ENCODE measurements at regions not wholly inside any gene's neighbourhood (a gene's known extent, or its start where the extent isn't known, plus 50 kb on each side); places are given as distances from the start of the nearest gene placed in this dataset.
A peak's percentile ranks its signal among the peaks of the same experiment; 100 is the strongest.
"Not testable (repeated sequence)": the region's sequence is repeated elsewhere in the genome, so short reads cannot be mapped to it uniquely, and the experiment has no call there.

GRCh38 chr18:33831424-33831823 lies 253.4 kb downstream of the ASXL3 start:
- H3K9me3 ChIP-seq (ENCODE audit: control insufficient read depth, low read length) = no peaks in the 10 kb centered on the region
- no peaks in the 10 kb centered on the region for H3K27me3 ChIP-seq (ENCODE audit: control insufficient read depth, insufficient read depth, low read length, poor library complexity, severe bottlenecking)
- H3K4me3 ChIP-seq (ENCODE audit: insufficient read depth, low read depth, low read length) = no peak overlapping the region
- H3K4me1 ChIP-seq (ENCODE audit: control insufficient read depth, insufficient read depth, low read length) = no peaks in the 10 kb centered on the region
- no peak overlapping the region for H3K27ac ChIP-seq (ENCODE audit: insufficient read depth, low read depth, low read length, poor library complexity, severe bottlenecking)
- no peaks in the 10 kb centered on the region for H3K36me3 ChIP-seq (ENCODE audit: control insufficient read depth, insufficient read depth, low read length)
- WGBS, 2 experiments = 22% methylated on average over 1 of the region's 1 CpG; no CpG with 5 or more reads in 1 of the 2 experiments

GRCh38 chr18:33830213-33830612 lies 252.2 kb downstream of the ASXL3 start:
- Histone ChIP-seq H3K4me1 (ENCODE audit: control insufficient read depth, insufficient read depth, low read length) (no peaks in the 10 kb centered on the region), H3K27me3 (ENCODE audit: control insufficient read depth, insufficient read depth, low read length, poor library complexity, severe bottlenecking) (no peaks in the 10 kb centered on the region), H3K27ac (ENCODE audit: insufficient read depth, low read depth, low read length, poor library complexity, severe bottlenecking) (no peak overlapping the region), H3K4me3 (ENCODE audit: insufficient read depth, low read depth, low read length) (no peak overlapping the region), H3K9me3 (ENCODE audit: control insufficient read depth, low read length) (no peaks in the 10 kb centered on the region), H3K36me3 (ENCODE audit: control insufficient read depth, insufficient read depth, low read length) (no peaks in the 10 kb centered on the region)
- 100% methylated on average over 1 of the region's 1 CpG; no CpG with 5 or more reads in 1 of the 2 experiments for WGBS, 2 experiments

- Histone ChIP-seq H3K36me3 (ENCODE audit: control insufficient read depth, insufficient read depth, low read length) (no peaks in the 10 kb centered on the region), H3K4me1 (ENCODE audit: control insufficient read depth, insufficient read depth, low read length) (no peaks in the 10 kb centered on the region), H3K4me3 (ENCODE audit: insufficient read depth, low read depth, low read length) (no peak overlapping the region), H3K27me3 (ENCODE audit: control insufficient read depth, insufficient read depth, low read length, poor library complexity, severe bottlenecking) (no peaks in the 10 kb centered on the region), H3K9me3 (ENCODE audit: control insufficient read depth, low read length) (no peaks in the 10 kb centered on the region), H3K27ac (ENCODE audit: insufficient read depth, low read depth, low read length, poor library complexity, severe bottlenecking) (no peak overlapping the region)
- 92 to 100% methylated on average over 2 of the region's 2 CpGs for WGBS, 2 experiments
These were observed 250.9 kb downstream of the ASXL3 start for GRCh38 chr18:33828949-33829348.

- Histone ChIP-seq H3K36me3 (ENCODE audit: control insufficient read depth, insufficient read depth, low read length) (no peaks in the 10 kb centered on the region), H3K27me3 (ENCODE audit: control insufficient read depth, insufficient read depth, low read length, poor library complexity, severe bottlenecking) (no peaks in the 10 kb centered on the region), H3K27ac (ENCODE audit: insufficient read depth, low read depth, low read length, poor library complexity, severe bottlenecking) (no peak overlapping the region), H3K4me1 (ENCODE audit: control insufficient read depth, insufficient read depth, low read length) (no peaks in the 10 kb centered on the region), H3K9me3 (ENCODE audit: control insufficient read depth, low read length) (no peaks in the 10 kb centered on the region), H3K4me3 (ENCODE audit: insufficient read depth, low read depth, low read length) (no peak overlapping the region)
- WGBS, 2 experiments = 89 to 92% methylated on average over 4 of the region's 4 CpGs
These were observed 248.1 kb downstream of the ASXL3 start for GRCh38 chr18:33826151-33826550.

- H3K4me1 ChIP-seq (ENCODE audit: control insufficient read depth, insufficient read depth, low read length) = no peaks in the 10 kb centered on the region
- H3K27ac ChIP-seq (ENCODE audit: insufficient read depth, low read depth, low read length, poor library complexity, severe bottlenecking) = no peak overlapping the region
- no peaks in the 10 kb centered on the region for H3K9me3 ChIP-seq (ENCODE audit: control insufficient read depth, low read length)
- no peaks in the 10 kb centered on the region for H3K36me3 ChIP-seq (ENCODE audit: control insufficient read depth, insufficient read depth, low read length)
- H3K4me3 ChIP-seq (ENCODE audit: insufficient read depth, low read depth, low read length) = no peak overlapping the region
- H3K27me3 ChIP-seq (ENCODE audit: control insufficient read depth, insufficient read depth, low read length, poor library complexity, severe bottlenecking) = no peaks in the 10 kb centered on the region
- 81 to 88% methylated on average over 1 of the region's 1 CpG for WGBS, 2 experiments
These were observed 243.5 kb downstream of the ASXL3 start for GRCh38 chr18:33821503-33821902.

GRCh38 chr18:33820517-33821371 lies 242.7 kb downstream of the ASXL3 start:
- Histone ChIP-seq H3K27ac (ENCODE audit: insufficient read depth, low read depth, low read length, poor library complexity, severe bottlenecking) (no peak overlapping the region), H3K9me3 (ENCODE audit: control insufficient read depth, low read length) (no peaks in the 10 kb centered on the region), H3K4me1 (ENCODE audit: control insufficient read depth, insufficient read depth, low read length) (no peaks in the 10 kb centered on the region), H3K27me3 (ENCODE audit: control insufficient read depth, insufficient read depth, low read length, poor library complexity, severe bottlenecking) (no peaks in the 10 kb centered on the region), H3K36me3 (ENCODE audit: control insufficient read depth, insufficient read depth, low read length) (no peaks in the 10 kb centered on the region), H3K4me3 (ENCODE audit: insufficient read depth, low read depth, low read length) (peak overlapping the region; percentile 23)
- 43% methylated on average over 36 to 38 of the region's 39 CpGs for WGBS, 2 experiments

GRCh38 chr18:33819692-33820343 lies 241.8 kb downstream of the ASXL3 start:
- H3K4me1 ChIP-seq (ENCODE audit: control insufficient read depth, insufficient read depth, low read length); H3K27ac ChIP-seq (ENCODE audit: insufficient read depth, low read depth, low read length, poor library complexity, severe bottlenecking); H3K27me3 ChIP-seq (ENCODE audit: control insufficient read depth, insufficient read depth, low read length, poor library complexity, severe bottlenecking); H3K4me3 ChIP-seq (ENCODE audit: insufficient read depth, low read depth, low read length); H3K9me3 ChIP-seq (ENCODE audit: control insufficient read depth, low read length); H3K36me3 ChIP-seq (ENCODE audit: control insufficient read depth, insufficient read depth, low read length): not testable (repeated sequence)
- WGBS, 2 experiments = 72 to 73% methylated on average over 12 to 18 of the region's 32 CpGs

- WGBS, 2 experiments = 91 to 100% methylated on average over 1 of the region's 1 CpG
- no peaks in the 10 kb centered on the region for H3K27me3 ChIP-seq (ENCODE audit: control insufficient read depth, insufficient read depth, low read length, poor library complexity, severe bottlenecking)
- H3K4me3 ChIP-seq (ENCODE audit: insufficient read depth, low read depth, low read length) = no peak overlapping the region
- H3K4me1 ChIP-seq (ENCODE audit: control insufficient read depth, insufficient read depth, low read length) = no peaks in the 10 kb centered on the region
- no peaks in the 10 kb centered on the region for H3K9me3 ChIP-seq (ENCODE audit: control insufficient read depth, low read length)
- H3K27ac ChIP-seq (ENCODE audit: insufficient read depth, low read depth, low read length, poor library complexity, severe bottlenecking) = no peak overlapping the region
- H3K36me3 ChIP-seq (ENCODE audit: control insufficient read depth, insufficient read depth, low read length) = no peaks in the 10 kb centered on the region
These were observed 240.1 kb downstream of the ASXL3 start for GRCh38 chr18:33818145-33818544.

- H3K27ac ChIP-seq (ENCODE audit: insufficient read depth, low read depth, low read length, poor library complexity, severe bottlenecking) = no peak overlapping the region
- no peaks in the 10 kb centered on the region for H3K27me3 ChIP-seq (ENCODE audit: control insufficient read depth, insufficient read depth, low read length, poor library complexity, severe bottlenecking)
- H3K9me3 ChIP-seq (ENCODE audit: control insufficient read depth, low read length) = no peaks in the 10 kb centered on the region
- no peaks in the 10 kb centered on the region for H3K36me3 ChIP-seq (ENCODE audit: control insufficient read depth, insufficient read depth, low read length)
- H3K4me1 ChIP-seq (ENCODE audit: control insufficient read depth, insufficient read depth, low read length) = no peaks in the 10 kb centered on the region
- WGBS, 2 experiments = 91 to 95% methylated on average over 1 of the region's 1 CpG
- H3K4me3 ChIP-seq (ENCODE audit: insufficient read depth, low read depth, low read length) = no peak overlapping the region
These were observed 239.1 kb downstream of the ASXL3 start for GRCh38 chr18:33817096-33817495.

- Histone ChIP-seq H3K9me3 (ENCODE audit: control insufficient read depth, low read length) (no peaks in the 10 kb centered on the region), H3K4me3 (ENCODE audit: insufficient read depth, low read depth, low read length) (no peak overlapping the region), H3K27me3 (ENCODE audit: control insufficient read depth, insufficient read depth, low read length, poor library complexity, severe bottlenecking) (no peaks in the 10 kb centered on the region), H3K27ac (ENCODE audit: insufficient read depth, low read depth, low read length, poor library complexity, severe bottlenecking) (no peak overlapping the region), H3K36me3 (ENCODE audit: control insufficient read depth, insufficient read depth, low read length) (no peaks in the 10 kb centered on the region), H3K4me1 (ENCODE audit: control insufficient read depth, insufficient read depth, low read length) (no peaks in the 10 kb centered on the region)
These were observed 236.5 kb downstream of the ASXL3 start for GRCh38 chr18:33814546-33814945.
